ENCODE measurements at regions not wholly inside any gene's neighbourhood (a gene's known extent, or its start where the extent isn't known, plus 50 kb on each side); places are given as distances from the start of the nearest gene placed in this dataset.

- TF ChIP-seq CTCF (IDR thresholded peaks at IDR 0.05; ENCODE audit: low read depth, low read length) (no peak), POLR2A (IDR thresholded peaks at IDR 0.05; ENCODE audit: extremely low read depth, insufficient read length) (no peak), MAX (IDR thresholded peaks at IDR 0.05; ENCODE audit: low read depth, low read length) (no peak)
Observed at GRCh38 chr17:14488958-14489550, 188.2 kb downstream of the HS3ST3B1 start.

Data from NB4 (cell line).